WTC11 (cell line): ENCODE measurements at regions not wholly inside any gene's neighbourhood (a gene's known extent, or its start where the extent isn't known, plus 50 kb on each side); places are given as distances from the start of the nearest gene placed in this dataset.

ENCODE experiments used
- ATF3 ChIP-seq: sonication (generic); formaldehyde crosslinking; conservative IDR thresholded peaks from 2 replicates; pipeline ENCODE4 v1.8.1; 2022; ENCODE audit warnings: mild to moderate bottlenecking, missing genetic modification reagents
- CTCF ChIP-seq: fragments of 200-600 bp; IDR thresholded peaks from 2 replicates; pipeline ENCODE4 v1.8.0; 2022; ENCODE audit warnings: antibody characterized with exemption
- GABPB1 ChIP-seq: sonication (generic); formaldehyde crosslinking; IDR thresholded peaks from 2 replicates; pipeline ENCODE4 v1.8.1; 2023; ENCODE audit warnings: mild to moderate bottlenecking, missing genetic modification reagents
- IRF1 ChIP-seq: sonication (generic); formaldehyde crosslinking; IDR thresholded peaks from 2 replicates; pipeline ENCODE4 v1.8.0; 2023; ENCODE audit warnings: missing genetic modification reagents
- IRF2 ChIP-seq: sonication (generic); formaldehyde crosslinking; IDR thresholded peaks from 2 replicates; pipeline ENCODE4 v1.8.0; 2022; ENCODE audit warnings: low read depth, missing genetic modification reagents, borderline replicate concordance
- JUN ChIP-seq: sonication (generic); formaldehyde crosslinking; IDR thresholded peaks from 2 replicates; pipeline ENCODE4 v1.8.0; 2023; ENCODE audit warnings: mild to moderate bottlenecking, missing genetic modification reagents
- MYBL2 ChIP-seq: sonication (generic); formaldehyde crosslinking; IDR thresholded peaks from 2 replicates; pipeline ENCODE4 v1.8.1; 2023; ENCODE audit warnings: mild to moderate bottlenecking, moderate library complexity, missing genetic modification reagents
- NR2C2 ChIP-seq: sonication (generic); formaldehyde crosslinking; IDR thresholded peaks from 2 replicates; pipeline ENCODE4 v1.8.0; 2022; ENCODE audit warnings: mild to moderate bottlenecking, missing genetic modification reagents
- SP1 ChIP-seq: sonication (generic); formaldehyde crosslinking; conservative IDR thresholded peaks from 2 replicates; pipeline ENCODE4 v1.8.1; 2022; ENCODE audit warnings: missing genetic modification reagents
- USF2 ChIP-seq: sonication (generic); formaldehyde crosslinking; IDR thresholded peaks from 2 replicates; pipeline ENCODE4 v1.8.1; 2023; ENCODE audit warnings: mild to moderate bottlenecking, missing genetic modification reagents, moderate library complexity
- ZNF317 ChIP-seq: sonication (generic); formaldehyde crosslinking; IDR thresholded peaks from 2 replicates; pipeline ENCODE4 v1.8.1; 2023; ENCODE audit warnings: low read depth, mild to moderate bottlenecking, moderate library complexity, missing genetic modification reagents, borderline replicate concordance
- ZNF671 ChIP-seq: fragments of 250-450 bp; sonication (Bioruptor Pico); IDR thresholded peaks from 2 replicates; pipeline ENCODE4 v1.8.0; 2021; ENCODE audit warnings: mild to moderate bottlenecking

GRCh38 chr13:80945328-80945727 is 604.4 kb upstream of the SPRY2 start:
- TF ChIP-seq SP1 (CRISPR knock-in tag) (no peak), CTCF (no peak), IRF2 (CRISPR knock-in tag) (no peak), JUN (no peak), ATF3 (CRISPR knock-in tag) (no peak), ZNF671 (CRISPR knock-in tag) (no peak), IRF1 (CRISPR knock-in tag) (no peak), ZNF317 (CRISPR knock-in tag) (no peak), USF2 (CRISPR knock-in tag) (no peak), MYBL2 (CRISPR knock-in tag) (no peak), GABPB1 (CRISPR knock-in tag) (no peak), NR2C2 (no peak)
